HG03521 (cell line): ENCODE measurements at regions not wholly inside any gene's neighbourhood (a gene's known extent, or its start where the extent isn't known, plus 50 kb on each side); places are given as distances from the start of the nearest gene placed in this dataset.
"Not testable (repeated sequence)": the region's sequence is repeated elsewhere in the genome, so short reads cannot be mapped to it uniquely, and the experiment has no call there.

ENCODE experiments used
- ATAC-seq: cut with Tn5 transposase; IDR thresholded peaks from one replicate; pipeline ENCODE4 v1.9.1; 2021; ENCODE audit warnings: mild to moderate bottlenecking, moderate library complexity; ENCODE audit not compliant: unreplicated experiment

GRCh38 chr6:103826209-103826608, 1033.5 kb downstream of the HACE1 start:
- no peak for ATAC-seq

GRCh38 chr6:103820148-103820547, 1039.6 kb downstream of the HACE1 start:
- ATAC-seq: no peak

GRCh38 chr6:103819509-103819908, 1040.2 kb downstream of the HACE1 start:
- no peak for ATAC-seq

- no peak for ATAC-seq
Observed at GRCh38 chr6:103812970-103813369, 1046.7 kb downstream of the HACE1 start.

DNA sequence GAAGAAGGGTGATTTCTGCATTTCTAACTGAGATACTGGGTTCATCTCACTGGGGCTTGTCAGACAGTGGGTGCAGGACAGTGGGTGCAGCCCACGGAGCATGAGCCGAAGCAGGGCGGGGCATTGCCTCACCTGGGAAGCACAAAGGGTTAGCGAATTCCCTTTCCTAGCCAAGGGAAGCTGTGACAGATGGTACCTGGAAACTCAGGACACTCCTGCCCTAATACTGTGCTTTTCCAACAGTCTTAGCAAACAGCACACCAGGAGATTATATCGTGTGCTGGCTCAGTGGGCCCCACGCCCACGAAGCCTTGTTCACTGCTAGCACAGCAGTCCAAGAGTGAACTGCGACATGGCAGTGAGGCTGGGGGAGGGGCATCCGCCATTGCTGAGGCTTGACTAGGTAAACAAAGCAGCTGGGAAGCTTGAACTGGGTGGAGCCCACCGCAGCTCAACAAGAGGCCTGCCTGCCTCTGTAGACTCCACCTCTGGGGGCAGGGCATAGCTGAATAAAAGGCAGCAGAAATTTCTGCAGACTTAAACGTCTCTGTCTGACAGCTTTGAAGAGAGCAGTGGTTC, 1057.7 kb downstream of the HACE1 start:
- ATAC-seq: not testable (repeated sequence)

- no peak for ATAC-seq
Observed at GRCh38 chr6:103799971-103800670, 1059.6 kb downstream of the HACE1 start.

- ATAC-seq: no peak
Observed at GRCh38 chr6:103798166-103798565, 1061.6 kb downstream of the HACE1 start.

DNA sequence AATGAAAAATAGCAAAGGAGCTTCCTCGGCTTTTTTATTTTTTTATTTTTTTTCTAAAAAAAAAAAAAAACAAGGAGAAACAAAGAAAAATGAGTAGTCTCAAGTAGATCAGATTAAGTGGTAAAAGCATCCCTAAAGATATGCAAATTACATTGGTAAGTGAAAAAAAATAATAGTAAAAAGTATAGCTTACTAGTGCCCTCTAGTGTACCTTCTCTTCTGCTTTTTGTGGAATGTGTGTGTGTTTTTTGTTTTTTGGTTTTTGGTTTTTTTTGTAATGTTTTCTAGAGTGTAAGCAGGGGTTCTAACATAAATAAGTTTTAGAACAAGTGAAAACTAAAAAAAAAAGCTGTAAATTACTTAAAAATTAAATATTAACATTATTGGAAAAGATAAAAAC, 1062.0 kb downstream of the HACE1 start:
- no peak for ATAC-seq

GRCh38 chr6:103791458-103791857, 1068.3 kb downstream of the HACE1 start:
- no peak for ATAC-seq

DNA sequence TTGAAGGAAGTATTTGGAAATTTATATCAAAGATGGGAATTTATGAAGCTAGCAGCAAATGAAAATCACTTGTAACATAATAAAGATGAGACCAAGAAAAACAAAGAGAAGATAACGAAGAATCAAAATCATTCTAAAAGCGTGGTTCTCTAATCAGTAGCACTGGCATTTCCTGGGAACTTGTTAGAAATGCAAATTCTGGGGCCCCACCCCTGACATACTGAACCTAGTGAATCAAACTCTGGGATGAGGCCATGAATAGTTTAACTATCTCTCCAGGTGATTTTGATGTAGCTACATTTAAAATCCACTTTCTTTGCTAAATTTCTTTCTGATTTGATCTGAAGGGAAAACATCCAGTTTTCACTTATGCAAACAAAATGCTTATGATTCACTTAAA, 1075.6 kb downstream of the HACE1 start:
- ATAC-seq: no peak

DNA sequence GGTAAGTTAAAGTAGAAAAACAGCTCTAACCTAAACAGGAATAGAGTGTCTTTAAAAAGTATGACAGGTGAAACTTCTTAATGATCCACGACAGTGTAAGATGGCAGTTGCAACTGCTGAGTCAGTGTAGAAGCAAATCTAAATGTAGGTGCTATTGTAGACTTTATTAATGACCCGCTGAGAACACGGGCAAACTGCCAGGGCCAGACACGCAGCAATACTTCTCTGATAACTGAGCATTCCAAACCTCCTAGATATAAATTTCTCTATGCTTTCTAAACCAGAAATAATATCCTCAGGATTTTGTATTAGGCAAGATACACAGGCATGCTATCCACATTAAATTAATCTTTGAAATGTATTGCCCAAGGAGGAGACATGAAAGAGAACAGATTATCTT, 1076.4 kb downstream of the HACE1 start:
- no peak for ATAC-seq

DNA sequence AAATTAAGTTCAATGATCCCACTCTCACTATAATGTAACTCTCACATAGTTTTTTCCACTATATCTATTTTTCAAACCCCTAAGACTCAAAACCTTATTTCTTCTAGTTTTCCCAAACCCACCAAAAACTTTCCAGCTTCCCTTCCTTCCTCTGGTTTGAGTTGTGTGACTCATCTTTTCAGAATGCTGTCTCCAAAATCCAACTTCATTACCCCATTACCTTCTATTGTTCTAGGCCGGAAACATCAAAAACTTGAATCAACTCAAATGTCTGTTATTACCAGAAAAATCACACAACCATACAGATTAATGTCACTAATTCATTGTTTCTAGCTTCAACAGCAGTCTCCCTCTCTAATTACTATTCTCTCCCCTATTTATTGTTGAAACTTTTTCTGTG, 1090.3 kb downstream of the HACE1 start:
- no peak for ATAC-seq

DNA sequence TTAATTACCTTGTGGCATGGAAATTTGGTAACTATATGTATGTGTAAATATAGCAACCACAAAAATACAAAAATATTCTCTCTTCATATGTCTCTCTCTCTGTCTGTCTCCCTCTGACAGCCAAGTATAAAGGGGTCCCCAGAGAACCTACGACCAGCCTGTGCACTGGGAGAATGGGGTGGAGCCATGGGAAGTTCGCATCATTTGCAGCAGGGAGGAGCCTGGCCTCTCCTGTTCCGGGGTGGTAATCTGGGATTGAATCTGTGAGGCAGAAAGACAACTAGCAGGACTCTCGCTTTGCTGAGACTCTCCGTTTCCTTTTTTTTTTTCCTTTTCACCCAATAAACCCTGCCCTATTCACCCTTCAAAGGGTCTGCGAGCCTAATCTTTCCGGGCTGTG, 1109.1 kb downstream of the HACE1 start:
- no peak for ATAC-seq

- no peak for ATAC-seq
Observed at GRCh38 chr6:103734016-103734415, 1125.7 kb downstream of the HACE1 start.

DNA sequence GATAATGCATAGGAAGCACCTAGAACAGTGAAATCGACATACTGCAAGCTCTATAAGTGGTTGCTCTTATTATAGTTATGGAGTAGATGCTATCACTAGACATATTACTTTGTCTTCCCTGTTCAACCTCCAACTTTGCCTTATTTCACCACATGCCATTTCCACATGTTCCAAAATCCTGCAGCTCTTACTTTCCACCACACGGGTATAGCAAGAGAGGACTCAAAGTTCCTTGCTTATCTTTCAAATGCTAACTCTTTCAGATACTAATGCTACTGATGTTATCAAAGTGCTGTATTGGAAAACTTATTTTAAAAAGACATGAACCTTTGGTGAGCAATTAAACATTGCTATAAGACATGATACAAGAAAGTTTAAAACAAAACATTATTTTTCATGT, 1130.1 kb downstream of the HACE1 start:
- ATAC-seq: no peak

GRCh38 chr6:103723438-103724322, 1136.0 kb downstream of the HACE1 start:
- ATAC-seq: no peak

DNA sequence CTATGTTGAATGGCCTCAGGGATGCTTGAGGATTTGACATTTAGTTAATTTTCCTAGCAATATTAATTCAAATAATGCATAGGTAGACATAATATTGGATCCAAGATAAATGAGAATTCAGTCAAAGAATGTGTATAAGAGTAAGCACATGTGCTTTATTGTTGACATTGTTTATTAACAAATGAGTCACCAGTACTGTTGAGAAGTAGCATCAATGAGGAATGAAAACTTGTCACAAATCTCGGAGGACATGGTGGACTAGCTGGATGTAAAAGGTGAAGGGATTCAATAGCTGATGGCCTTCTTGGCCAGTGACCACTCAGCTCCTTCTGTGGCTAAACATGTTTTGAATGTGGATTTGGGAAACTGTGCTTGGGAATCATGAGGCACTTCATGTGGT, 1137.0 kb downstream of the HACE1 start:
- no peak for ATAC-seq

- ATAC-seq: no peak
Observed at GRCh38 chr6:103721923-103722322, 1137.8 kb downstream of the HACE1 start.

GRCh38 chr6:103720393-103720792, 1139.3 kb downstream of the HACE1 start:
- no peak for ATAC-seq

- ATAC-seq: no peak
Observed at GRCh38 chr6:103719545-103719944, 1140.2 kb downstream of the HACE1 start.

DNA sequence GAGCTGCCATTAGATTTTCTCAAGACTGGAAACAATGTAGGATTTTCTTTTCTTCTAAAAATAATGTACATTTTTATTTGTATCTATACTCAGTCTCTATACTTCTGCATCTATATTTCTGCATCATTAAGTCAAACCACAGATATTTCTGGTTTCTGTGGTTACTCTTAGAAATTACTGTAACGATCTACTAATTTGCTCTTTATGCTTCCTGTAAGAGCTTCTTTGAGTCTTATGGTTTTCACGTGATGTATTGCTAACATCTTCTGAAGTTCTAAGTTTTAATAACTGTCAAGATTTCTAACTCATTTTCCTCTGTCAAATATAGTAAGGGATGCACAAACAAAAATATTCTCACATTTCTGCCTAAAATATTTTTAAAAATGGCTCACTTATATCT, 1144.5 kb downstream of the HACE1 start:
- ATAC-seq: no peak

- ATAC-seq: not testable (repeated sequence)
Observed at GRCh38 chr6:103709236-103709635, 1150.5 kb downstream of the HACE1 start.
